Raji (cell line): ENCODE measurements at regions not wholly inside any gene's neighbourhood (a gene's known extent, or its start where the extent isn't known, plus 50 kb on each side); places are given as distances from the start of the nearest gene placed in this dataset.

ENCODE experiments used
- POLR2A ChIP-seq: IDR thresholded peaks from 2 replicates; pipeline ENCODE4 v1.6.1; 2011; ENCODE audit warnings: low read depth, low read length, control low read depth; ENCODE audit not compliant: insufficient read depth

GRCh38 chr5:60479542-60479941 lies 220.4 kb downstream of the DEPDC1B start:
- no peak for TF ChIP-seq POLR2A

- TF ChIP-seq POLR2A = no peak
Observed at GRCh38 chr5:60477849-60478248, 222.1 kb downstream of the DEPDC1B start.

- no peak for TF ChIP-seq POLR2A
Observed at GRCh38 chr5:60473654-60474053, 226.3 kb downstream of the DEPDC1B start.

GRCh38 chr5:60470881-60471280 lies 229.1 kb downstream of the DEPDC1B start:
- TF ChIP-seq POLR2A = no peak

- TF ChIP-seq POLR2A = no peak
Observed at GRCh38 chr5:60469286-60469685, 230.7 kb downstream of the DEPDC1B start.

- no peak for TF ChIP-seq POLR2A
Observed at GRCh38 chr5:60463179-60463868, 236.6 kb downstream of the DEPDC1B start.

- no peak for TF ChIP-seq POLR2A
Observed at GRCh38 chr5:60458666-60459065, 241.3 kb downstream of the DEPDC1B start.

- TF ChIP-seq POLR2A = no peak
Observed at GRCh38 chr5:60457233-60457632, 242.7 kb downstream of the DEPDC1B start.

- no peak for TF ChIP-seq POLR2A
Observed at GRCh38 chr5:60455589-60455988, 244.4 kb downstream of the DEPDC1B start.

- TF ChIP-seq POLR2A = no peak
Observed at GRCh38 chr5:60453186-60453976, 246.6 kb downstream of the DEPDC1B start.

GRCh38 chr5:60448600-60448999 lies 251.4 kb downstream of the DEPDC1B start:
- TF ChIP-seq POLR2A = no peak

- TF ChIP-seq POLR2A = no peak
Observed at GRCh38 chr5:60447488-60447920, 252.5 kb downstream of the DEPDC1B start.

GRCh38 chr5:60446917-60447316 lies 253.0 kb downstream of the DEPDC1B start:
- no peak for TF ChIP-seq POLR2A

- TF ChIP-seq POLR2A = no peak
Observed at GRCh38 chr5:60445921-60446320, 254.0 kb downstream of the DEPDC1B start.

- no peak for TF ChIP-seq POLR2A
Observed at GRCh38 chr5:60445427-60445826, 254.5 kb downstream of the DEPDC1B start.

GRCh38 chr5:60444661-60445360 lies 255.2 kb downstream of the DEPDC1B start:
- TF ChIP-seq POLR2A = no peak
